ENCODE measurements at regions not wholly inside any gene's neighbourhood (a gene's known extent, or its start where the extent isn't known, plus 50 kb on each side); places are given as distances from the start of the nearest gene placed in this dataset.

GRCh38 chr12:30019366-30020140, 235.8 kb upstream of the TMTC1 start:
- no peak for DNase-seq (ENCODE audit: low spot score)

- DNase-seq (ENCODE audit: low spot score): no peak
These were observed 232.9 kb upstream of the TMTC1 start for GRCh38 chr12:30016540-30017055.

GRCh38 chr12:30015631-30016337, 232.0 kb upstream of the TMTC1 start:
- no peak for DNase-seq (ENCODE audit: low spot score)

- DNase-seq (ENCODE audit: low spot score): no peak
These were observed 231.2 kb upstream of the TMTC1 start for GRCh38 chr12:30014991-30015390.

- no peak for DNase-seq (ENCODE audit: low spot score)
These were observed 229.2 kb upstream of the TMTC1 start for GRCh38 chr12:30012816-30013450.

DNA sequence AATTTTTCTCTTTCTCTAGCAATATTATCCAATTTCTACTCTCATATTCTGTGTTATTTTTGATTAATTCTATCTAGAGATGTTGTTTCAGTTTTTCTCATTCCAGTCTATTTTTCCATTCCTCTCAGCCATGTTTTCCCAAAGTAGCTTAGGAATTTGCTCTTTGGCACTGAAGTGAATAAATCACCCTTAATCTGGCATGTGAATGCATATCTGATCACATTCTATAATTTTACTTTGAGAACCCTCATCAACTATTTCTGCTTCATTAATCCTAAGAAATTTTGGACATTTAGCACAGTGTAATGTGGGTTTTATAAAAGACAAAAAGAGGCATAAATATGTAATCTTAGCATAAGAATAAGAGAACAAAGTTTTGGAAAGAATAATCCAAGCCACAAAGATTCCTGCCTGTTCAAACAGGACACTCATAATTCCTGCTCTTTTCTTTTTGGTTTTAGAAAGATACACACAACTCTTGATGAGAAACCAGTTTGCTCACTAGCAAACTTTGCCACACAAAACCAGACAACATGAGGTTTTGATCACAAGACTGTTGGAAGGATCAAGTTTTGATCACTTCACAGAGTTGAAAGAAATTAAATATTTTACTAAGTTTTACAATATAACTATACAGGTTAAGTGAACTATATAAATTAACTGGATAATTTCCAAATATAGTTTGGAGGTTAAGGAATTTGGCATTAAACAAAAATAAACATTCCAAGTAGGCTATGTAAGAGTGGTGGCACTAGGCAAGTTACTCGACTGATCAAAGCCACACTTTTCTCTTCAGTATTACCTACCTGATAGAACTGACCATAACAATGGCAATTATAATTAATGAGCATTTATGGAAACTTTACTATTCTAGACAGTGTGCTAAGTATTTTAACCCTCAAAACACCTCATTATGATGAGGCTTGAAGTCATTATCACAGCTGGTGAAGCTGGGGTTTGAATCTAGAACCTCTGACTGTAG, 226.6 kb upstream of the TMTC1 start:
- no peak for DNase-seq (ENCODE audit: low spot score)

- DNase-seq (ENCODE audit: low spot score): no peak
These were observed 222.3 kb upstream of the TMTC1 start for GRCh38 chr12:30006021-30006420.

- no peak for DNase-seq (ENCODE audit: low spot score)
These were observed 219.6 kb upstream of the TMTC1 start for GRCh38 chr12:30003321-30003720.

DNA sequence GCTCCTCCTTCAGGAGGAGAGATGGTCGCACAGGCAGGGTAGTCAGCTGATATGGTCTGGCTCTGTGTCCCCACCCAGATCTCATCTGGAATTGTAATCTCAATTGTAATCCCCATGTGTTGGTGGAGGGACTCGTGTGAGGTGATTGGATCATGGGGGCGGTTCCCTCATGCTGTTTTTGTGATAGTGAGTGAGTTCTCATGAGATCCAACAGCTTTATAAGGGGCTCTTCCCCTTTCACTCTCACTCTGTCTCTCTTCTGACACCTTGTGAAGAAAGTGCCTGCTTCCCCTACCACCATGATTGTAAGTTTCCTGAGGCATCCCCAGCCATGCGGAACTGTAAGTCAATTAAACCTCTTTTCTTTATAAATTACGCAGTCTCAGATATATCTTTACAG, 218.9 kb upstream of the TMTC1 start:
- no peak for DNase-seq (ENCODE audit: low spot score)

- no peak for DNase-seq (ENCODE audit: low spot score)
These were observed 216.7 kb upstream of the TMTC1 start for GRCh38 chr12:30000401-30000800.

GRCh38 chr12:29996993-29997392, 213.3 kb upstream of the TMTC1 start:
- no peak for DNase-seq (ENCODE audit: low spot score)

- DNase-seq (ENCODE audit: low spot score): no peak
These were observed 208.6 kb upstream of the TMTC1 start for GRCh38 chr12:29992366-29992765.

DNA sequence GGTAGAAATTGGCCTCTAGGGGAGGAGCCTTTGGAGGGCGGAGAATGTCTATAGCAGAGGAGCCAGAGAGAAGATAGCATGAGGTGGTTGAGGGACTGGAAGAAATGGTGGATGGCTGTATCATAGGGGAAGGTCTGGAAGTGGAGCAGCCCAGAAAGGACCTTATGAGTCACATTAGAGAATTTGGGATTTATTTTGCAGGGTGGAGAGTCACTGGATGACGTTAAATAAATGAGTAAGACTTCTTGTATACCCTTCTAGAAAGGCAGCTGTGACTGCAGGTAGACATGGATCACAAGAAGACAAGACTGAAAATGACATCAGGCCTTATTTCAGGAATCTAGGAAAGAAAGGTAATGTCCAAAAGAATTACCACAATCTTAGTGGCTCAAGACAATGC, 208.2 kb upstream of the TMTC1 start:
- DNase-seq (ENCODE audit: low spot score): no peak

DNA sequence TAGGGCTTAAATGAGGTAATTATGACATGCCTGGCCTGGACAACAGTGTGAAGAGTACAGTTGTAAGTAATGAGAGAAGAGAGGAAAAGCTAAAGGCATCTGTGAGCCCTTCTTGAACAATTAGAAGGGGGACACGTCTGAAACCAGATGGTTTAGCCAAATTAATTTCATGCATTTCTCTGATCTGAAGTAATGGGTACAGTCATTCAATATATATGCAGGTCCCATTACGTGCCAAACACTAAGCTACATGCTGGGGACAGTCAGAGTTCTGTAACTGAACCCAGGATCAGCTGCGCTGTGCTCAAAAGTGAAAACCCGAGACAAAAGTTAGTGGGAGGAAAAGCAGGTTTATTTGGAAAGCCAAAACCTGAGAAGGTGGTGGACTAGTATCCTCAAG, 207.2 kb upstream of the TMTC1 start:
- no peak for DNase-seq (ENCODE audit: low spot score)

- DNase-seq (ENCODE audit: low spot score): no peak
These were observed 200.1 kb upstream of the TMTC1 start for GRCh38 chr12:29983851-29984250.

DNA sequence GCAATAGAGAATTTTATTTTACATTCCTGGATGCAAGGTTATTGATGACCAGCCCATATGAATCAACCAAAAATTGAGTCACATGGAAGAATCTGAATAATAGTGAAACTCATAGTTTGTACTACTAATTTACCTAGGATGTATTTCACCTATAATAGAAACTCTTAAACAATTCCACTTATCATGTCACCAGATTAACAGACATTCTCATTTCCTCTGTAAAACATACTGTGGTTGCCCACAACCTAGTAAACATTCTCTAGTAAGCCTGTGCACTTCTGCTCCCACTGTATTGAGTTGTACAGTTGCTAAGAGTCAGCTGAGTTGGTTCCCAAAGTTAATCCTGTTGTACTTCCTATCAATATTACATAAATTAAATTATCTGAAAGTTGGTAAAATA, 196.6 kb upstream of the TMTC1 start:
- DNase-seq (ENCODE audit: low spot score): no peak

- DNase-seq (ENCODE audit: low spot score): no peak
These were observed 187.7 kb upstream of the TMTC1 start for GRCh38 chr12:29971446-29971845.

DNA sequence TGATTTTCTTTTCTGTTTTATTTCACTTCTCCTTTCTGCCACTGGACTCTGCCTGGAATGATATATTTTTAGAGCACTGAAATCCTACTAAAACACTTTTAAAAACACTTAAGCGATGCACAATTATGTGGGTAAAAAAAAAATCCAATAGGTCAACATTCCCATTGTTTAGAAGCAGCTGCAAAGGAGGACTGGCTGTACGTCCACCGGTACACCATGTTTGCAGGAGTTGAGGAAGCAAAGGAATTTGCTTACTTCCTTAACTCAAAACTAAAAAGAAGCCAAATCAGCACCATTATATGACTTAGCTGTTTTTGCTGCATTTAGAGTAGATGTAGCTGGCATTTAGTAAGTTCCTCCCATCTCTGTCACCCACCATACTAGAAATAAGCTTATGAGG, 186.8 kb upstream of the TMTC1 start:
- DNase-seq (ENCODE audit: low spot score): no peak

- DNase-seq (ENCODE audit: low spot score): no peak
These were observed 178.7 kb upstream of the TMTC1 start for GRCh38 chr12:29962276-29963035.

GRCh38 chr12:29961231-29961630, 177.5 kb upstream of the TMTC1 start:
- no peak for DNase-seq (ENCODE audit: low spot score)

- DNase-seq (ENCODE audit: low spot score): no peak
These were observed 176.4 kb upstream of the TMTC1 start for GRCh38 chr12:29960122-29960521.
